Hepatocyte (in vitro differentiated cells): ENCODE measurements at regions not wholly inside any gene's neighbourhood (a gene's known extent, or its start where the extent isn't known, plus 50 kb on each side); places are given as distances from the start of the nearest gene placed in this dataset.

Experiments used
- DNase-seq: peaks from one replicate; pipeline ENCODE4 v3.0.0-alpha.2; 2016; ENCODE audit warnings: low spot score
- H2AFZ ChIP-seq: fragments of 200-600 bp; sonication (generic); 2 replicates; pipeline ENCODE4 v1.6.0; 2016; ENCODE audit warnings: antibody characterized with exemption, mild to moderate bottlenecking
- H3K27ac ChIP-seq: fragments of 200-600 bp; sonication (generic); 2 replicates; pipeline ENCODE4 v1.5.1; 2016; ENCODE audit warnings: mild to moderate bottlenecking
- H3K27me3 ChIP-seq: fragments of 200-600 bp; sonication (generic); 2 replicates; pipeline ENCODE4 v1.6.1; 2016
- H3K36me3 ChIP-seq: fragments of 200-600 bp; sonication (generic); replicated peaks from 2 replicates; pipeline ENCODE4 v1.5.1; 2016; ENCODE audit warnings: low read depth; ENCODE audit not compliant: insufficient read depth
- H3K4me1 ChIP-seq: fragments of 200-600 bp; sonication (generic); 2 replicates; pipeline ENCODE4 v1.5.1; 2016; ENCODE audit warnings: mild to moderate bottlenecking, moderate library complexity; ENCODE audit not compliant: insufficient read depth
- H3K4me2 ChIP-seq: fragments of 200-600 bp; sonication (generic); 2 replicates; pipeline ENCODE4 v1.6.0; 2016
- H3K4me3 ChIP-seq: fragments of 200-600 bp; sonication (generic); 2 replicates; pipeline ENCODE4 v1.5.1; 2016; ENCODE audit warnings: mild to moderate bottlenecking
- H3K79me2 ChIP-seq: fragments of 200-600 bp; sonication (generic); 2 replicates; pipeline ENCODE4 v1.6.0; 2017; ENCODE audit warnings: mild to moderate bottlenecking
- H3K9me2 ChIP-seq: fragments of 200-600 bp; sonication (generic); replicated peaks from 2 replicates; pipeline ENCODE4 v1.6.0; 2017; ENCODE audit warnings: mild to moderate bottlenecking; ENCODE audit not compliant: insufficient read depth
- H3K9me3 ChIP-seq: fragments of 200-600 bp; sonication (generic); 2 replicates; pipeline ENCODE4 v1.5.1; 2016; ENCODE audit warnings: low read depth, mild to moderate bottlenecking
- H4K20me1 ChIP-seq: fragments of 200-600 bp; sonication (generic); 2 replicates; pipeline ENCODE4 v1.6.0; 2016; ENCODE audit warnings: mild to moderate bottlenecking; ENCODE audit not compliant: insufficient read depth, poor library complexity, severe bottlenecking
- EZH2 ChIP-seq: fragments of 200-600 bp; sonication (generic); IDR thresholded peaks from 2 replicates; pipeline ENCODE4 v1.6.1; 2016; ENCODE audit warnings: antibody characterized with exemption, mild to moderate bottlenecking, borderline replicate concordance
- EZH2phosphoT487 ChIP-seq: fragments of 200-600 bp; sonication (generic); IDR thresholded peaks from one replicate; pipeline ENCODE4 v1.6.1; 2018; ENCODE audit warnings: antibody characterized with exemption, mild to moderate bottlenecking, low read depth, moderate library complexity; ENCODE audit not compliant: unreplicated experiment, severe bottlenecking
- WGBS: methylation state at CpG from one replicate; pipeline ENCODE4 v1.1.6; 2016; ENCODE audit warnings: low lambda C conversion rate; ENCODE audit errors: missing lambda C conversion rate; 5-methylcytosine and 5-hydroxymethylcytosine counted together
- TF ChIP-seq, protein P1 (sequence below): fragments of 200-600 bp; sonication (generic); IDR thresholded peaks from 2 replicates; pipeline ENCODE4 v1.5.1; 2016; ENCODE audit warnings: antibody characterized with exemption, mild to moderate bottlenecking; ENCODE audit not compliant: poor library complexity

DNA sequence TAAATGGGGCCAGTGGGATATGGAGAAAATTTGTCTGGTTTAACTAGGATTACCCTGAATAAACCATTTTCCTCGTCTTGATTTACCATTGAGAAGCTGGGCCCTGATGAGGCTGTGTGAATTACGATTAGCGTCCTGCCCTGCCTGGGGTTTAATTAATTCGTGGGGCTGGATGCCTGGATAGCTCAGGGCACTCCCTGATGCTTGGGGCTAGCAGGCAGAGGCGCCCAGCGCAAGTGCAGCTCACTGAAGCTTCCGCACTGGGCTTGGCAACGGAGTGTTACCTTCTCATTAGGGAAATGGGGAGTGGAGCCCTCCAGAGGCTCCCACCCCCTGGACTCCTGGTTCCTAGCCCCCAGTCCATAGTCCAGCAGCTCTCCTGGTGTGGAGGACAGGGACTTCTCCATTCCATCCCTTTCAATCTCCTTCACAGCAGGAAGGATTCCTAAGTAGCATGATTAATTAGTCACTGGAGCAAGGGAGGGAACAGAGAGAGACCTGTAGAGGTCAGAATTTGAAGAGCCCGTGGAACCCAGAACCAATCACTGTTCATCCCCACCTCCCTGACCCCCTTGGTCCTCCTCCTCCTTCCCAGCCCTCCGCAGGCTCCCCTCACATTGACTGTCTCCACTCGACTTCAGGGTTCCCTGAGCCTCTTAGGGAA is 107.2 kb downstream of the UQCRFS1 start:
- WGBS, result 77% methylated on average over 10 of the region's 11 CpGs
- no peaks in the 10 kb centered on the region for H3K36me3 ChIP-seq

DNA sequence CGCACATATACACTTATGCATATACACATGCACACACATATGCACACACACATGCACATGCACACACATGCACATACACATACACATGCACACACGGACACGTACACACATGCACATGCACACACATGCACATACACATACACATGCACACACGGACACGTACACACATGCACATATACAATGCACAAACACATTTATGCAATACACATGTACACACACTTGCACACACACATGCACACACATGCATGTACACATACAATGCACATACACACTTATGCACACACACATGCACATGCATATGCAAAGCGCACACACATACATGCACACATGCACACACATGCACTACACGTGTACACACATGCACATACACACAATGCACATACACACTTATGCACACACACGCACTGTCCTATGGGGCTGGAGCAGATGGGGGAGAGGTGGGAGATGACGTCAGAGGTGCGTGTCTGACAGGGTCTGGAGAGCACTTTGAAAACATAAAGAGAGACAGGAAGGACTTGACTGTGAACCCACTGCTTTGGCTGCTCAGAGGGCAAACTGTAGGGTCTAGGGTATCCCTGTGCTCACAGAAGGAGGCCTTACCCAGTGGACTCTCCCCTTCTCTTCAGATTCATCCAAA is 108.2 kb downstream of the UQCRFS1 start:
- no peak overlapping the region for H3K4me2 ChIP-seq
- H3K4me1 ChIP-seq, result no peaks in the 10 kb centered on the region
- TF ChIP-seq EZH2phosphoT487 (no peak), EZH2 (no peak)
- TF ChIP-seq, protein P1, sequence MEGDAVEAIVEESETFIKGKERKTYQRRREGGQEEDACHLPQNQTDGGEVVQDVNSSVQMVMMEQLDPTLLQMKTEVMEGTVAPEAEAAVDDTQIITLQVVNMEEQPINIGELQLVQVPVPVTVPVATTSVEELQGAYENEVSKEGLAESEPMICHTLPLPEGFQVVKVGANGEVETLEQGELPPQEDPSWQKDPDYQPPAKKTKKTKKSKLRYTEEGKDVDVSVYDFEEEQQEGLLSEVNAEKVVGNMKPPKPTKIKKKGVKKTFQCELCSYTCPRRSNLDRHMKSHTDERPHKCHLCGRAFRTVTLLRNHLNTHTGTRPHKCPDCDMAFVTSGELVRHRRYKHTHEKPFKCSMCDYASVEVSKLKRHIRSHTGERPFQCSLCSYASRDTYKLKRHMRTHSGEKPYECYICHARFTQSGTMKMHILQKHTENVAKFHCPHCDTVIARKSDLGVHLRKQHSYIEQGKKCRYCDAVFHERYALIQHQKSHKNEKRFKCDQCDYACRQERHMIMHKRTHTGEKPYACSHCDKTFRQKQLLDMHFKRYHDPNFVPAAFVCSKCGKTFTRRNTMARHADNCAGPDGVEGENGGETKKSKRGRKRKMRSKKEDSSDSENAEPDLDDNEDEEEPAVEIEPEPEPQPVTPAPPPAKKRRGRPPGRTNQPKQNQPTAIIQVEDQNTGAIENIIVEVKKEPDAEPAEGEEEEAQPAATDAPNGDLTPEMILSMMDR, result no peak
- DNase-seq, result no peak
- H3K79me2 ChIP-seq, result no peaks in the 10 kb centered on the region
- no peaks in the 10 kb centered on the region for H4K20me1 ChIP-seq
- 92% methylated on average over 10 of the region's 10 CpGs for WGBS
- H3K36me3 ChIP-seq, result no peaks in the 10 kb centered on the region
- H3K27me3 ChIP-seq, result no peaks in the 10 kb centered on the region
- H3K9me2 ChIP-seq, result no peaks in the 10 kb centered on the region
- no peak overlapping the region for H2AFZ ChIP-seq
- H3K27ac ChIP-seq, result no peak overlapping the region
- H3K4me3 ChIP-seq, result no peak overlapping the region
- H3K9me3 ChIP-seq, result no peaks in the 10 kb centered on the region

More for the DNA sequence above, 107.2 kb downstream of the UQCRFS1 start:
- no peak for DNase-seq
- Histone ChIP-seq H3K79me2 (no peaks in the 10 kb centered on the region), H2AFZ (no peak overlapping the region), H3K27ac (no peak overlapping the region), H3K4me1 (no peaks in the 10 kb centered on the region), H3K27me3 (no peaks in the 10 kb centered on the region), H3K4me3 (no peak overlapping the region), H3K4me2 (no peak overlapping the region), H4K20me1 (no peaks in the 10 kb centered on the region), H3K9me2 (no peaks in the 10 kb centered on the region), H3K9me3 (no peaks in the 10 kb centered on the region)
- TF ChIP-seq, protein P1, result no peak
- TF ChIP-seq EZH2, result no peak

DNA sequence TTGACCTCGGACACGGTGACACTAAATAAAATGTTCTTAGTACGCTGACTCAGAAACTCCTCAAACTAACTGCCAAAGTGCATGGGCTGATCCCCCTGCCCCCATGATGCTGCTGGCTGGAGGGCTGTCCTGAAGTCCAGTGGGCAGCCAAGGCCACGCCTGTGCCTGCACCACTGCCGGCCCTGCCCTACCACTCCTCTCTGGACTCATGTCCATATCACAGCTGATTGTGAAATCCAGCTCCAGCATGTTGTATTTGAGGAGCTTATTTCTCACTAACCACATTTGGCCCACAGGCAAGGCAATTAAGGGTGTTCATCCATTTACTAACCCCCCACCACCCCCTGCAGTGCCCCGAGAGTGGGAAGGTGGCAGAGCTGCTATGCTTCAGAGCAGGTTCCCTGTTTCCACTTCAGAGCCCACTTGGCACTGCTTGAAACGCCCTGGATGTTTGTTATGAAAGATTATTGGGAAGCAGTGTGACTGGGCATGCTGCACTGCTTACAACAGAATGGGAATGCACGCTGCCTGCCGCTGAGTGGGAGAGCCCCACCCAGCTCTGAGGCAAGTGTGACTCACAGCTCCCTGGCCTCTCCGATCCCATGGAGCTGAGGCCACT is 114.0 kb downstream of the UQCRFS1 start:
- Histone ChIP-seq H3K36me3 (no peaks in the 10 kb centered on the region), H3K4me3 (no peak overlapping the region), H3K27me3 (no peaks in the 10 kb centered on the region), H3K4me1 (peaks cover 4% of the 10 kb centered on the region), H3K79me2 (no peaks in the 10 kb centered on the region), H3K9me3 (no peaks in the 10 kb centered on the region), H2AFZ (no peak overlapping the region), H3K4me2 (no peak overlapping the region), H3K9me2 (no peaks in the 10 kb centered on the region), H3K27ac (peak overlapping the region; percentile 77), H4K20me1 (no peaks in the 10 kb centered on the region)
- TF ChIP-seq EZH2phosphoT487 (no peak), EZH2 (no peak)
- TF ChIP-seq, protein P1, result no peak
- DNase-seq, result peak; percentile 75
- 62% methylated on average over 10 of the region's 10 CpGs for WGBS
